Psoas muscle (tissue), 7 donors: ENCODE measurements at regions not wholly inside any gene's neighbourhood (a gene's known extent, or its start where the extent isn't known, plus 50 kb on each side); places are given as distances from the start of the nearest gene placed in this dataset.
A peak's percentile ranks its signal among the peaks of the same experiment; 100 is the strongest.

ENCODE experiments used
- ATAC-seq, 4 donors: fragments of 200-7000 bp; cut with Tn5 transposase; one replicate each; pipeline ENCODE4 v1.9.1; 2020; ENCODE audit warnings: moderate library complexity in 3 of 4, mild to moderate bottlenecking in 2 of 4
- DNase-seq, 2 donors: peaks; one replicate each; pipeline ENCODE4 v3.0.0-alpha.2; 2020
- H3K27ac ChIP-seq: fragments of 200-600 bp; one replicate; pipeline ENCODE4 v1.8.0; 2022
- H3K27me3 ChIP-seq, 3 donors: fragments of 200-600 bp in 1 of 3; one replicate each; pipeline versions ENCODE4 v1.6.1 to v1.8.0; 2013 to 2022; ENCODE audit warnings: low read length in 2 of 3, mild to moderate bottlenecking in 2 of 3, moderate library complexity in 1 of 3; ENCODE audit not compliant: insufficient read depth in 3 of 3
- H3K36me3 ChIP-seq, 2 donors: fragments of 200-600 bp in 1 of 2; one replicate each; pipeline versions ENCODE4 v1.6.1 to v1.8.0; 2013 to 2022; ENCODE audit warnings: low read depth in 1 of 2, mild to moderate bottlenecking in 1 of 2, moderate library complexity in 1 of 2; ENCODE audit not compliant: insufficient read depth in 1 of 2
- H3K4me1 ChIP-seq: fragments of 200-600 bp; one replicate; pipeline ENCODE4 v1.8.0; 2022
- H3K4me3 ChIP-seq: fragments of 200-600 bp; one replicate; pipeline ENCODE4 v1.8.0; 2022; ENCODE audit warnings: mild to moderate bottlenecking
- H3K9me3 ChIP-seq: fragments of 200-600 bp; one replicate; pipeline ENCODE4 v1.8.0; 2022
- WGBS, 3 donors: extraction: QIAGEN DNeasy Blood & Tissue Kit; methylation state at CpG; one replicate each; pipeline versions ENCODE4 v1.1.6 to v1.1.7; 2013; 5-methylcytosine and 5-hydroxymethylcytosine counted together
- intact Hi-C, 2 donors: fragments of 100-400 bp; cut with DNase I; formaldehyde crosslinking; loops; one replicate each; pipeline versions ENCODE4 v1.11.0 to v1.14.2; 2022
- TF ChIP-seq, protein P1 (sequence below): fragments of 200-600 bp; IDR thresholded peaks from one replicate; pipeline ENCODE4 v1.8.0; 2022; ENCODE audit warnings: antibody characterized with exemption
- donor health status: healthy with polysubstance abuse.
- donor health status: DM: no; HTN: no; CAD: no; lungs with moderate emphysema.
- donor health status: Bipolar disorder and iron deficiency.
- donor health status: healthy.
- donor health status: DM: yes; HTN: yes; CAD: no.
- donor health status: DM: no; HTN: no; CAD: no.
- donor health status: DM: yes; HTN: yes; CAD: no.

DNA sequence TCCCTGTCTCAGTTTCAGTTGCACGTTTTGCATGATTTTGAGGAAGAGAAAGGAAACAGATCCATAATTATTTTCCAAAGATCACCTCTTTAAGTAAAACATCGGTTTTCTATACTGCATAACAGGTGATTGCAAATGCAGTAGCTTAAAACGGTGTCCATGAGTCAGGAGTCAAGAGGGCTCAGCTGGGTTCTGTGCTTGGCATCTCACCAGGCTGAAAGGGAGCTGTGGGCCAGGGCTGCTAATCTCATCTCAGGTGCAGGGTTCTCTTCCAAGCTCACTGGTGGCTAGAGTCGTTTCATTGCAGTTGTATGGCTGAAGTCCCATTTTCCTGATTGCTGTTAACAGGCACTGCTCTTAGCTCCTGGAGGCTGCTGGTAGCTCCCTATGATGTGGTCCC lies 57.0 kb upstream of the PRKCQ start:
- TF ChIP-seq, protein P1, sequence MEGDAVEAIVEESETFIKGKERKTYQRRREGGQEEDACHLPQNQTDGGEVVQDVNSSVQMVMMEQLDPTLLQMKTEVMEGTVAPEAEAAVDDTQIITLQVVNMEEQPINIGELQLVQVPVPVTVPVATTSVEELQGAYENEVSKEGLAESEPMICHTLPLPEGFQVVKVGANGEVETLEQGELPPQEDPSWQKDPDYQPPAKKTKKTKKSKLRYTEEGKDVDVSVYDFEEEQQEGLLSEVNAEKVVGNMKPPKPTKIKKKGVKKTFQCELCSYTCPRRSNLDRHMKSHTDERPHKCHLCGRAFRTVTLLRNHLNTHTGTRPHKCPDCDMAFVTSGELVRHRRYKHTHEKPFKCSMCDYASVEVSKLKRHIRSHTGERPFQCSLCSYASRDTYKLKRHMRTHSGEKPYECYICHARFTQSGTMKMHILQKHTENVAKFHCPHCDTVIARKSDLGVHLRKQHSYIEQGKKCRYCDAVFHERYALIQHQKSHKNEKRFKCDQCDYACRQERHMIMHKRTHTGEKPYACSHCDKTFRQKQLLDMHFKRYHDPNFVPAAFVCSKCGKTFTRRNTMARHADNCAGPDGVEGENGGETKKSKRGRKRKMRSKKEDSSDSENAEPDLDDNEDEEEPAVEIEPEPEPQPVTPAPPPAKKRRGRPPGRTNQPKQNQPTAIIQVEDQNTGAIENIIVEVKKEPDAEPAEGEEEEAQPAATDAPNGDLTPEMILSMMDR: no peak

DNA sequence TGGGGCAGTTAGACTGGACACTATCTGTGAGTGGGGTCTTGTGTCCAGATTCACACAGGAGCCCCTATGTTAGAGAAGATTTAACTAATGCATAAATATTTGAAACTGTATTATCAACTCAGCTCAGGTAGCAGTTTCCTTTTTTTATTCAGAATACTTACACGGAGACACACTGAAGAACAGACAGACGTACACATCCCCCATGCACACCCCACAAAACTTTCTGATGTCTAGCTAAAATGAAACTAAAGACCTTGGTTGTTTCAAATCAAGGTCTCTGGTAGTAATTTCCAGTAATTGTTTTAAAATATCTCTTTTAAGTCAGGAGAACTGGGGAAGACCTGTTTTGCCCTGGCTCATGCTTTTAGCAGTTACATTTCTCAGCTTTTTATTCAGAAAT lies 55.7 kb upstream of the PRKCQ start:
- WGBS, 3 donors: 81 to 86% (median 83%) methylated on average over 2 of the region's 2 CpGs
- TF ChIP-seq, protein P1: no peak
- Histone ChIP-seq H3K9me3 (no peaks in the 10 kb centered on the region), H3K4me3 (no peak overlapping the region), H3K36me3 (no peaks in the 10 kb centered on the region), H3K27ac (no peak overlapping the region), H3K4me1 (no peaks in the 10 kb centered on the region), H3K27me3 (no peaks in the 10 kb centered on the region)
- no peak for ATAC-seq
- no peak for DNase-seq
- intact Hi-C loops: no loop called here

More for the DNA sequence above, 57.0 kb upstream of the PRKCQ start:
- Histone ChIP-seq H3K4me1 (no peaks in the 10 kb centered on the region), H3K9me3 (no peaks in the 10 kb centered on the region), H3K4me3 (no peak overlapping the region), H3K27me3 (no peaks in the 10 kb centered on the region), H3K36me3 (no peaks in the 10 kb centered on the region), H3K27ac (no peak overlapping the region)
- intact Hi-C loops: no loop called here
- ATAC-seq: peak; percentile 67 to 97 (median 79)
- peak in 1 of 2 donors; percentile 51 for DNase-seq
- WGBS, 3 donors: 35 to 44% (median 36%) methylated on average over 4 of the region's 4 CpGs
